ENCODE measurements at regions not wholly inside any gene's neighbourhood (a gene's known extent, or its start where the extent isn't known, plus 50 kb on each side); places are given as distances from the start of the nearest gene placed in this dataset.

DNA sequence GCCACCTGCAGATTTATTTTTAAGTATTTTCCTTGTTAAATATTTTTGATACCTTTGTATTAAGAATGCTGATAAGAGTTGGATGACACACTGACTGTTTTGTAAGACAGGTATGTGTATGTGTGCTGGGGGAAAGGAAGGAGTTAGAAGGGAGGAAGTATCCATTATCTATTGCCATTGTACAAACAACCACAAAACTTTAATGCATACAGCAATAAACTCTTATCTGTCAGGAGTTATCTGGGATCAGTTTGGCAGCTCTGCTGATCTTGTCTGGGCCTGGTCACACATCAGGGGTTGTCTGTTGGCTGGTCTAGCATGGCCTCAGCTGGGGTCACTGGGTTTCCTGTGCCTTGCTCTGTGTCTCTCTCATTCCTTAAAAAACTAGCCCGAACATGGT lies 423.9 kb upstream of the USP24 start:
- Mint-ChIP-seq H3K36me3 (no peaks in the 10 kb centered on the region), H3K27me3 (peaks cover 4% of the 10 kb centered on the region), H3K9me3 (ENCODE audit: low read depth) (no peaks in the 10 kb centered on the region), H3K4me1 (ENCODE audit: low read depth) (peaks cover 11% of the 10 kb centered on the region), H3K27ac (no peak overlapping the region), H3K4me3 (no peak overlapping the region)

DNA sequence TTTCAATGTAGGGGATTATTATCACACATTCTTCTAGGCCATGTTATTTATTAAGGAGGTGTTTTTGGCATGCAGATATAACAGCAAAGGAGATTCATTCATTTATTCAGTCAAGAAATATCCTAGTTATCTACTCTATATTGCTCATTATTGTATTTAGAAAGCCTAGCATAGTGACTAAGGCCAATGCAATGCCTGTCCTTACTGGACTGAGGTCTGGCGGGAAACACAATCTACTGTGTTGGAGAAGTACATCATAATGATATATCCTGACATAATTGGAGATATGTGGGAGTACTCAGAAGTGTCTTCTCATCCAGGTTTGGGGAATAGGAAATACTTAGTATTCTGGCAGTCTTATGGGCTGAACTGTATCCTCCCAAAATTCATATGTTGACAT lies 421.5 kb upstream of the USP24 start:
- Mint-ChIP-seq H3K4me1 (ENCODE audit: low read depth) (peaks cover 11% of the 10 kb centered on the region), H3K9me3 (ENCODE audit: low read depth) (no peaks in the 10 kb centered on the region), H3K4me3 (no peak overlapping the region), H3K27me3 (peaks cover 4% of the 10 kb centered on the region), H3K27ac (no peak overlapping the region), H3K36me3 (no peaks in the 10 kb centered on the region)

DNA sequence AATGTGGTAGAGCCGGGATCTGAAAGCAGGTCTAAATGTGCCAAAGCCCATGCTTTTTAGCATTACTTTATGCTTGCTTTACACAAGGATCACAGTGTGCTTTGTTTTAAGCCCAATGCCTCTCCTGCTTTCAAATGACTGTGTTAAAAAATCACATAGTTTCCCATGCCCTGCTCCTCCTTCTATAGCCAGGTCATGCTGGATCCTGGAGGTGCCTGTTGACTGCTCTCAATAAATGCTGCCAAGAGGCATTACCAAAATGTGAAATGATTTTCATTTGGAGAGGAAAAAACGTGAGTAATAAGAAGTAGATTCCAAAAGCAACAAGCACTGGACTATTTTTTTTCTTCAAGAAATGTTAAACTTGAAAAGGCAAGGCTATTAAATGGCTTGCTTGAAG lies 420.7 kb upstream of the USP24 start:
- H3K4me1 Mint-ChIP-seq (ENCODE audit: low read depth), result peaks cover 2% of the 10 kb centered on the region
- H3K27ac Mint-ChIP-seq, result no peak overlapping the region
- H3K9me3 Mint-ChIP-seq (ENCODE audit: low read depth), result no peaks in the 10 kb centered on the region
- no peak overlapping the region for H3K4me3 Mint-ChIP-seq
- peaks cover 4% of the 10 kb centered on the region for H3K27me3 Mint-ChIP-seq
- H3K36me3 Mint-ChIP-seq, result no peaks in the 10 kb centered on the region

DNA sequence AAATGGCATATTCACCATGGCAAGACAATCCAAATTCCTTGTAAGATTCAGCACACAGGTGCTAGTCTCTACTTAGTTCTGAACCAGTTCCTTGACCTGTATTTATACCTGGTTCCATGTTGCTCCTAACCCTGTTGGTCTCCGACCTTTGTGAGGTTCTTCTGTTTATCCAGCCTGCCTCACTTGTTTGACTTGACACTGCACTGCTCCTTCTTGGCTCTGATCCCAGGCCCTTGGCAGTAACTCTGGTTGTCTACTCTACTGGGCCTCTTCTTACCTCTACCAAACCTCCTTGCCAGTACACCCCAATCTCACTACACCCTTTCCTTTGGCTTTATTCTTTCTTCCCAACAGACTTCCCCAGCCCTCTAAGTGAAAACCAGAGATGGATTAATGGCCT lies 419.4 kb upstream of the USP24 start:
- Mint-ChIP-seq H3K27ac (no peak overlapping the region), H3K9me3 (ENCODE audit: low read depth) (no peaks in the 10 kb centered on the region), H3K4me3 (no peak overlapping the region)

DNA sequence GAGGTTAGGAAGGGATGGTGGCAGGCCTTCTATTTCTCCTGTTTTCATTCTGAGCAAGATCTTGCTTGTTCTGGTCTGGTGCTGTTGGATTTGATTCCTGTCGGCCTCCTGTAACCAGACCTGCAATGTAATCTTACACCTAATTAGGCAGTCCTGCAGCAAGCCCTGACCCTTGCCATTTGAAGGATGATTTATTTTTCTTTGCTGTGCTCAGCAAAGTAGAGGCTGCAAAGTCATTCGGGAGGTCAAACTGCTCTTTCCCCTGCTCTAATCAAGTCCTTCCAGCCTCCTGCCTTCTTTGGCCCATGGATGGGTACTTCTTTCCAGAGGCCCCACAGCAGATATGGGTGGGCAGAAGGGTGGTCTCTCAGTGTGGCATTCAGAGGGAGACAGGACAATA lies 417.7 kb upstream of the USP24 start:
- Mint-ChIP-seq H3K27me3 (peaks cover 5% of the 10 kb centered on the region), H3K36me3 (no peaks in the 10 kb centered on the region), H3K4me1 (ENCODE audit: low read depth) (no peaks in the 10 kb centered on the region), H3K9me3 (ENCODE audit: low read depth) (no peaks in the 10 kb centered on the region), H3K4me3 (no peak overlapping the region), H3K27ac (no peak overlapping the region)

More for the DNA sequence above, 419.4 kb upstream of the USP24 start:
- H3K27me3 Mint-ChIP-seq, result peaks cover 4% of the 10 kb centered on the region
- no peaks in the 10 kb centered on the region for H3K4me1 Mint-ChIP-seq (ENCODE audit: low read depth)
- H3K36me3 Mint-ChIP-seq, result no peaks in the 10 kb centered on the region

DNA sequence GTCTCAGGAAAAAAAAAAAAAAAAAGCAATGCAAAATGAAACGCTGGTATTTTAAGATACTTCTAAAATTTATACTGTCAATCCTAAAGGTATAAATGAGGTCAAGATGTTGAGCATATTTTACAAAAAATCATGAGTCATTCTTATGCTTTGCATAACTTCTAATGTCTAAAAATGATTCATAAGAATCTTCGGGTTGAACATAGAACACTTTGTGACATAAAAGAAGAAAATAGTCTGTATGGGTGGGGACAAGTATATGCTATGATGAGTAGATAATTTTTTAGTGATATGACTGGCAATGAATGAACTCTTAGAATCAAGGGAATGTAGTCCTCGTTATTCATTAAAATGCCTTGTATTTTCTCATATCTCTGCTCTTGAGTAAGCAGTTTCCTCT lies 416.9 kb upstream of the USP24 start:
- Mint-ChIP-seq H3K4me1 (ENCODE audit: low read depth) (no peaks in the 10 kb centered on the region), H3K9me3 (ENCODE audit: low read depth) (no peaks in the 10 kb centered on the region), H3K27ac (no peak overlapping the region), H3K27me3 (peaks cover 10% of the 10 kb centered on the region), H3K4me3 (no peak overlapping the region), H3K36me3 (no peaks in the 10 kb centered on the region)

DNA sequence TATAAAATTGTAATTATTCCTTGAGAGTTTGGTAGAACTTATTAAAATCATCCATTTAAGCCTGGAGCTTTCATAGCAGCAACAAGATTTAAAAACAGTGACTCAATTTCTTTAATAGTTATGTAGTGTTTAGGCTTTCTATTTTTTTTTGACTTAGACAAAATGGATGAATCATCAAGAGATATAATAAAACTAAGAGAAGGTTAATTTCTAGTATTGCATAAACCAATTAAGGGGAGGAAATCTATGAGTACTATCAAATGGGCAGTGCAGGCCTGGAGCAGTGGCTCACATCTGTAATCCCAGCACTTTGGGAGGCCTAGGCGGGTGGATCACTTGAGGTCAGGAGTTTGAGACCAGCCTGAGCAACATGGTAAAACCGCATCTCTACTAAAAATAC lies 416.3 kb upstream of the USP24 start:
- H3K4me3 Mint-ChIP-seq, result no peak overlapping the region
- H3K4me1 Mint-ChIP-seq (ENCODE audit: low read depth), result no peaks in the 10 kb centered on the region
- H3K27ac Mint-ChIP-seq, result no peak overlapping the region
- H3K27me3 Mint-ChIP-seq, result peaks cover 9% of the 10 kb centered on the region
- H3K36me3 Mint-ChIP-seq, result no peaks in the 10 kb centered on the region
- no peaks in the 10 kb centered on the region for H3K9me3 Mint-ChIP-seq (ENCODE audit: low read depth)

DNA sequence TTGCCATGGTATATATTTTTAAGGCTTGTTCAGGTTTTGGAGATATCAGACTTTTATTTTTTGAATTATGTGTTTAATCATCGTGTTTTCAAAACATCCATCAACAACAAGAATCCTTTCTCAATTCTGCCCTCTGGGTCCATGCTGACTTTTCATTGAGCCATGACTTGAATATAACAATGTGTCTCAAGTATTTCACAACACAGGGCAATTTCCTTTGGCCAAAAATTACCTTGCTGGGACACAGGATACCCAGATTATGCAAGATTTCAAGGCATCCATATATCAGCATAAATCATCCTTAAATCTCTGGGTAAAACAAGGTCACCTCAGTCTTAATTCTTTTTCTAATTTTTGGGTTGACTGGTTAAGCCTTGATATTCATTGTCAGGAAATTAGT lies 411.2 kb upstream of the USP24 start:
- Mint-ChIP-seq H3K4me3 (no peak overlapping the region), H3K36me3 (no peaks in the 10 kb centered on the region), H3K27ac (no peak overlapping the region), H3K9me3 (ENCODE audit: low read depth) (no peaks in the 10 kb centered on the region), H3K27me3 (peaks cover 8% of the 10 kb centered on the region), H3K4me1 (ENCODE audit: low read depth) (no peaks in the 10 kb centered on the region)

DNA sequence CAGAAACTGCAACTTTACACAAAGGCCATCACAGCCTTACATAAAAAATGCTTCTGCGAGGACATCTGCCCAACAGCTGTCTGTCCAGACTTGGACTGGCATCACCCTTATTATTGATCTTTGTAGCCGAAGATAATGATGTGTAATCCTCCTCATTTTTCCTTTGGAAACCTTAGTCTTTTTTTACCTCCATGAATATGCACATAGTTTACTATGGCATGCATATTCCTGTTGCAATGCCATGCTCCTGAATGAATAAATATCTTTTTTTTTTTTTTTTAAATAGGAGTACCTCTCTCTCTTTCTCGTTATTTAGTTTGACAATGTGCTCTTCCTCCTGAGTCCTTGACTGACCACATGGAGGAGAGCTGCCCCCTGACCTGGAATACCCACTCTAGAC lies 409.6 kb upstream of the USP24 start:
- Mint-ChIP-seq H3K4me1 (ENCODE audit: low read depth) (no peaks in the 10 kb centered on the region), H3K27ac (no peak overlapping the region), H3K4me3 (no peak overlapping the region), H3K27me3 (peaks cover 12% of the 10 kb centered on the region), H3K9me3 (ENCODE audit: low read depth) (no peaks in the 10 kb centered on the region), H3K36me3 (no peaks in the 10 kb centered on the region)

DNA sequence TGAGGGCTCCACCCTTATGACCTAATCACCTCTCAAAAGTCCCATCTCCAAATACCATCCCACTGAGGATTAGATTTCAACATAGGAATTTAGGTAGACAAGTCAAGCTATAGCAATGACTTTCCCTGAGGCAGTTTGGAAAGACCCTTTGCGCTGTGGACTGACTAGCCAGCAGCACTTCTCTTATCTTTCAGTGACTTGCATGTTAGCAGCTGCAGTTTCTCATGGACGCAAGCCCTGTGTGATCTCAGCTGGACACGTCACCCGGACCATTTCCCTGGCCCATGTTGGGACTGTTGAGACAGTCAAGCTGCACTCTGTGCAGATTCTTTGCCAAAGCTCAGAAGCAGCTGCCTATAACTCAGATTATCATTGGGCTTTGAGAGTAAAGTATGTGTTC lies 408.1 kb upstream of the USP24 start:
- Mint-ChIP-seq H3K9me3 (ENCODE audit: low read depth) (no peaks in the 10 kb centered on the region), H3K4me3 (no peak overlapping the region), H3K27ac (no peak overlapping the region), H3K36me3 (no peaks in the 10 kb centered on the region), H3K27me3 (peaks cover 13% of the 10 kb centered on the region), H3K4me1 (ENCODE audit: low read depth) (no peaks in the 10 kb centered on the region)

DNA sequence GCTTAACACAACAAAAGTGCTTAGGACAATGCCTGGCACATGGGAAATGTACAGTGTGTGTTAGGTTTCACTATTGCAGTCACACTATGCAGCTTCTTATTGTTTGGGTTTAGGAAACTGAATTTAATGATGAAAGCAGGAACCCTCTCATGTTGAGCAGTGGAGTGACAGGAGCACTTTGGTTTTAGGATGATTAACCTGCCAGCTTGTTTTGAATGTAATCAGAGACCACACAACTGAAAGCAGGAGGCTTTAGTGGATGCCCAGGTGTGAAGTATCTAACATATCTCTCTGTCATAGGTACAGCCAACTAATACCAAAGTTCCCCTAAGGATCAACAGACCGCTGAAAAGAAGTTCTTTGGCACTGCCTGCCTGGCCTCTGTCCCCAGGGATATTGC lies 406.9 kb upstream of the USP24 start:
- Mint-ChIP-seq H3K4me3 (no peak overlapping the region), H3K4me1 (ENCODE audit: low read depth) (no peaks in the 10 kb centered on the region), H3K9me3 (ENCODE audit: low read depth) (no peaks in the 10 kb centered on the region), H3K27me3 (peaks cover 7% of the 10 kb centered on the region), H3K36me3 (no peaks in the 10 kb centered on the region), H3K27ac (no peak overlapping the region)

DNA sequence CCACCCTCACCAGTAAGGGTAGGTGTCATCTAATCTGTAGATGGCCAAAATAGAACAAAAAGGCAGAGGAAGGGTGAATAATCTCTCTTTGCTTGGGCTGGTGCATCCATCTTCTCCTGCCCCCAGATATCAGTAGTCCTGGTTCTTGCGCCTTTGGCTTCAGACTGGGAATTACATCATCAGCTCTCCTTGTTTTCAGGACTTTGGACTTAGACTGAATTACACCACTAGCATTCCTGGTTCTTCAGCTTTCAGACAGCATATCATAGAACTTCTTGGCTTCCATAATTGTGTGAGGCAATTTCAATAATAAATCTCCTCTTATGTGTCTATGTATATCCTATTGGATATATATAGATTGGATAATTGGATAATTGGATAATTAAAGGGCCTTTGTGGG lies 403.0 kb upstream of the USP24 start:
- no peak overlapping the region for H3K27ac Mint-ChIP-seq
- no peak overlapping the region for H3K4me3 Mint-ChIP-seq
- H3K4me1 Mint-ChIP-seq (ENCODE audit: low read depth), result no peaks in the 10 kb centered on the region
- H3K36me3 Mint-ChIP-seq, result no peaks in the 10 kb centered on the region
- no peaks in the 10 kb centered on the region for H3K9me3 Mint-ChIP-seq (ENCODE audit: low read depth)
- H3K27me3 Mint-ChIP-seq, result peaks cover 6% of the 10 kb centered on the region

DNA sequence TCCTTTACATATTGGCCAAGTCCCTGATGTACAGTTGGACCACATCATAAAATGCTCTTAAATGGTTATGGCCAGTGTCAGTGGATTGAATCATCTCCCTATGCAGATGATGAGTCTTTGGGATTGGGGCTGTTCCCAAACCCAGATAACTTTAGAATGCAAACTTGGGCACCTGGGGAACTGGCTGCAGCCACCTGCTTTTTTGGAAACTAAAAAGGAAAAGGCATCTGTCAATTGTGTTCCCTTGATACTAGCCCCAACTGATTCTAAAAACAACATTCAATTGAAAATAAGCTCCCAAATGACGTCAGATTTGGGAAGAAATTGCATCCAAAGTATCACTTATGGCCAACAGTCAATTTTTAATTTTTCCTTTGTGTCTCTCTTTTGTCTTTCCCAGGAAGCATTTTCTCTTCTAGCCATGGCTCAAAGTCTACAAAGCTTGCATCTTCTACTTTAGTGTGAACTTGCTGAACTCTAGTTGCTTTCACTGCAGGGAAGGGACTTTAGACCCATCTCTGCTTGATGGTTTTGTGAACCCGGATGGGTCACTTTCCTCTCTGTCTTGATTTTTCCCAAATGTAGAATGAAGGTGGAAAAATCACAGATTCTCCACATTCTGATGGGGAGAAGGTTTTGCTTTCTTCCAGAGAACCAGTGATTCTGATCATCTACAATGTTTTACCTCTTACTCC lies 402.3 kb upstream of the USP24 start:
- Mint-ChIP-seq H3K36me3 (no peaks in the 10 kb centered on the region), H3K4me3 (no peak overlapping the region), H3K9me3 (ENCODE audit: low read depth) (no peaks in the 10 kb centered on the region), H3K4me1 (ENCODE audit: low read depth) (no peaks in the 10 kb centered on the region), H3K27ac (no peak overlapping the region), H3K27me3 (peaks cover 8% of the 10 kb centered on the region)

DNA sequence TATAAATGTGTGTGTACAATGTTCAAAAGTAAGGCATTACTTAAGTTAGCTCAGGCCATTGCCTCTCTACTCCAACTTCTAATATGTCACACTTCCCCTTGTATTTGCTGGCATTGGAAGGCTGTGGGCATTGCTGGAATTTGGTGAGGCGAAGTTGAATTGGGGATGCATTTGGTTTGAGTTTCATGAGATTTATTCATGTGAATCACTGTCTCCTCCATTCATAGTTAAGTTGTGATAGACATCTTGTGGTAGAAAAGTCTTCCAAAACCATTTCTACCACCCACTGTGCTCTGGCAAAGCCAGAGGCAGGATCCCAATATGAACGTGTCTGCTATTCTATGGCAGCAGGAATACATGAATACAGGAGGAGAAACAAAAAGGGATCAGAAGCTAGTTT lies 397.8 kb upstream of the USP24 start:
- no peaks in the 10 kb centered on the region for H3K36me3 Mint-ChIP-seq
- no peak overlapping the region for H3K4me3 Mint-ChIP-seq
- H3K4me1 Mint-ChIP-seq (ENCODE audit: low read depth), result no peaks in the 10 kb centered on the region
- no peak overlapping the region for H3K27ac Mint-ChIP-seq
- no peaks in the 10 kb centered on the region for H3K9me3 Mint-ChIP-seq (ENCODE audit: low read depth)
- peaks cover 3% of the 10 kb centered on the region for H3K27me3 Mint-ChIP-seq

DNA sequence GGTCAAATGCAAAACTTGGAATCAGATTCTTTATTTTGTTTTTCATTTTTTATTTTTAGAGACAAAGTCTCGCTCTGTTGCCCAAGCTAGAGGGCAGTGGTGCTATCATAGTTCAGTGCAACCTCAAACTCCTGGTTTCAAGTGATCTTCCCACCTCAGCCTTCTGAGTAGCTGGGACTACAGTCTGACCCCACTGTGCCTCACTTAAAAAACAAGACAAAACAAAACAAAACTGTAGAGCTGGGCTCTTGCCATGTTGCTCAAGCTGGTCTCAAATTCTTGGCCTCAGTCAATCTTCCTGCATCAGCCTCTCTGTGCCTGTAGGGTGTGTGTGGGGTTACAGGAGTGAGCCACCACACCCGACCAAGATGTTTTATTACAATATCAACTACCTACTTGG lies 396.0 kb upstream of the USP24 start:
- no peaks in the 10 kb centered on the region for H3K36me3 Mint-ChIP-seq
- no peak overlapping the region for H3K27ac Mint-ChIP-seq
- no peaks in the 10 kb centered on the region for H3K9me3 Mint-ChIP-seq (ENCODE audit: low read depth)
- no peak overlapping the region for H3K4me3 Mint-ChIP-seq
- H3K4me1 Mint-ChIP-seq (ENCODE audit: low read depth), result no peaks in the 10 kb centered on the region
- H3K27me3 Mint-ChIP-seq, result peaks cover 3% of the 10 kb centered on the region

DNA sequence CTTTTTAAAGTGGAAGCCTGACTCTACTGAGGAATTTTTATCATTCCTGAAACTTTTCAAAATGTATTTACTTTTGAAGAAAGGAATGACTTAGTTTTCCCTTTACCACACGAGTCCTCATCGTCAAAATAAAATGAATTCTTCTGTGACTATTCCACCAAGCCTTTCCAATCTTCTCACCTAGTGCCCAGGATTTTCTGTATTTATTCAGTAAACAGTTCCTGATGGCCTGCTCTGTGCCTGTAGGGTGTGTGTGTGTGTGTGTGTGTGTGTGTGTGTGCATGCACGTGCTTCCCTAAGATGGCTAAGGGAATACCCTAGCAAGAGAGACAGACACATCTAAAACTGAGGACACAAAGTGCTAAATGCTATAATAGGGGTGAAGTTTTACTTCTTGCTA lies 395.0 kb upstream of the USP24 start:
- no peaks in the 10 kb centered on the region for H3K4me1 Mint-ChIP-seq (ENCODE audit: low read depth)
- no peak overlapping the region for H3K27ac Mint-ChIP-seq
- no peak overlapping the region for H3K4me3 Mint-ChIP-seq
- H3K9me3 Mint-ChIP-seq (ENCODE audit: low read depth), result no peaks in the 10 kb centered on the region
- no peaks in the 10 kb centered on the region for H3K36me3 Mint-ChIP-seq
- H3K27me3 Mint-ChIP-seq, result peaks cover 4% of the 10 kb centered on the region

All from activated naive CD8-positive, alpha-beta T cell (primary cell).